ENCODE measurements at regions not wholly inside any gene's neighbourhood (a gene's known extent, or its start where the extent isn't known, plus 50 kb on each side); places are given as distances from the start of the nearest gene placed in this dataset.

GRCh38 chr3:105235221-105235620, 131.5 kb upstream of the ALCAM start:
- TF ChIP-seq CTCF (IDR thresholded peaks at IDR 0.05) (no peak), POLR2A (IDR thresholded peaks at IDR 0.05) (no peak)
